ENCODE measurements at regions not wholly inside any gene's neighbourhood (a gene's known extent, or its start where the extent isn't known, plus 50 kb on each side); places are given as distances from the start of the nearest gene placed in this dataset.

DNA sequence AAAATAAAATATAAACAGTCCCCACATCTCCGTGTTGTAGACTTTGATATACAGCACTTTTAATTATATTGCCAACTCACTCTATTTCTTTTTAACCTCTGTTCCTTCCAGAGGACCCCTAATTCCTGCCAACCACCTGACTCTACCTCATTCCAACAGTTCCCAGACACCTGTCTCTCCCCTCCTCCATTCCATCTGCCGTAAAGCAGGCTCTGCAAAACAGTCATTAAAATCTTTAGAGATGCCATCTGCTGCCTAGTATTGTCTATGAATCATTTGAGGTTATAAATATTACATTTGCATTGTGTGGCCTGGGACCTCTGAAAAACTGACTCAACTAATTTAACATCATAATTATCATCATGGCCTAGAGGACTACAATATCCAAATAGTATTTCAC lies 148.8 kb upstream of the DCN start:
- TF ChIP-seq EZH2 (IDR thresholded peaks at IDR 0.05; ENCODE audit: borderline replicate concordance), result no peak
- TF ChIP-seq, protein P1, sequence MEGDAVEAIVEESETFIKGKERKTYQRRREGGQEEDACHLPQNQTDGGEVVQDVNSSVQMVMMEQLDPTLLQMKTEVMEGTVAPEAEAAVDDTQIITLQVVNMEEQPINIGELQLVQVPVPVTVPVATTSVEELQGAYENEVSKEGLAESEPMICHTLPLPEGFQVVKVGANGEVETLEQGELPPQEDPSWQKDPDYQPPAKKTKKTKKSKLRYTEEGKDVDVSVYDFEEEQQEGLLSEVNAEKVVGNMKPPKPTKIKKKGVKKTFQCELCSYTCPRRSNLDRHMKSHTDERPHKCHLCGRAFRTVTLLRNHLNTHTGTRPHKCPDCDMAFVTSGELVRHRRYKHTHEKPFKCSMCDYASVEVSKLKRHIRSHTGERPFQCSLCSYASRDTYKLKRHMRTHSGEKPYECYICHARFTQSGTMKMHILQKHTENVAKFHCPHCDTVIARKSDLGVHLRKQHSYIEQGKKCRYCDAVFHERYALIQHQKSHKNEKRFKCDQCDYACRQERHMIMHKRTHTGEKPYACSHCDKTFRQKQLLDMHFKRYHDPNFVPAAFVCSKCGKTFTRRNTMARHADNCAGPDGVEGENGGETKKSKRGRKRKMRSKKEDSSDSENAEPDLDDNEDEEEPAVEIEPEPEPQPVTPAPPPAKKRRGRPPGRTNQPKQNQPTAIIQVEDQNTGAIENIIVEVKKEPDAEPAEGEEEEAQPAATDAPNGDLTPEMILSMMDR (IDR thresholded peaks at IDR 0.05; ENCODE audit: poor library complexity), result no peak
- TF ChIP-seq EZH2phosphoT487 (IDR thresholded peaks at IDR 0.05; ENCODE audit: low read depth, severe bottlenecking, unreplicated experiment), result no peak

Data from hepatocyte (in vitro differentiated cells).